Activated B cell treated with CpG ODN at 0.5 μM for 24 hours (primary cell): ENCODE measurements at regions not wholly inside any gene's neighbourhood (a gene's known extent, or its start where the extent isn't known, plus 50 kb on each side); places are given as distances from the start of the nearest gene placed in this dataset.

Experiments used
- ATAC-seq: fragments of 200-7000 bp; cut with Tn5 transposase; one replicate; pipeline ENCODE4 v1.10.0; 2021; ENCODE audit warnings: low read depth, mild to moderate bottlenecking, moderate library complexity
- CTCF ChIA-PET: fragments of 350-600 bp; sonication (Branson Sonifier 250); formaldehyde crosslinking; loops from one replicate; lab custom pipeline; 2021; ENCODE audit warnings: antibody characterized with exemption; lab: Charles Lee
- POLR2A ChIA-PET: fragments of 350-600 bp; sonication (Branson Sonifier 250); formaldehyde crosslinking; loops from one replicate; lab custom pipeline; 2021; ENCODE audit warnings: antibody characterized with exemption; lab: Charles Lee
- DNase-seq: peaks from one replicate; pipeline ENCODE4 v3.0.0; 2022
- H3K27ac Mint-ChIP-seq: one replicate; pipeline ENCODE4 v1.8.0; 2020; ENCODE audit warnings: mixed read lengths
- H3K27me3 Mint-ChIP-seq: one replicate; pipeline ENCODE4 v1.8.0; 2021; ENCODE audit warnings: mixed read lengths
- H3K36me3 Mint-ChIP-seq: one replicate; pipeline ENCODE4 v1.8.0; 2021; ENCODE audit warnings: low read depth, mixed read lengths
- H3K4me1 Mint-ChIP-seq: one replicate; pipeline ENCODE4 v1.8.0; 2021; ENCODE audit warnings: mixed read lengths
- H3K4me3 Mint-ChIP-seq: one replicate; pipeline ENCODE4 v1.8.0; 2020; ENCODE audit warnings: mild to moderate bottlenecking, mixed read lengths
- H3K9me3 Mint-ChIP-seq: one replicate; pipeline ENCODE4 v1.8.0; 2020; ENCODE audit warnings: mixed read lengths
- CTCF ChIP-seq: fragments of 200-600 bp; IDR thresholded peaks from one replicate; pipeline ENCODE4 v1.8.0; 2022; ENCODE audit warnings: antibody characterized with exemption, mild to moderate bottlenecking
- intact Hi-C: fragments of 100-400 bp; cut with micrococcal nuclease; formaldehyde crosslinking; loops from one replicate; pipeline ENCODE4 v1.15.1; 2024

GRCh38 chr7:46391231-46392201 lies 470.4 kb upstream of the IGFBP3 start:
- Mint-ChIP-seq H3K9me3 (peaks cover 2% of the 10 kb centered on the region), H3K27me3 (no peaks in the 10 kb centered on the region), H3K27ac (no peak overlapping the region), H3K4me3 (no peak overlapping the region), H3K4me1 (no peaks in the 10 kb centered on the region), H3K36me3 (no peaks in the 10 kb centered on the region)
- no peak for TF ChIP-seq CTCF
- ATAC-seq (no peak), DNase-seq (no peak)
- ChIA-PET CTCF (no interaction called here), POLR2A (no interaction called here)
- intact Hi-C loops = no loop called here

GRCh38 chr7:46390042-46390441 lies 469.0 kb upstream of the IGFBP3 start:
- CTCF ChIA-PET = no interaction called here
- DNase-seq = no peak
- Mint-ChIP-seq H3K4me3 (no peak overlapping the region), H3K9me3 (peaks cover 2% of the 10 kb centered on the region), H3K27me3 (no peaks in the 10 kb centered on the region), H3K27ac (no peak overlapping the region), H3K4me1 (no peaks in the 10 kb centered on the region), H3K36me3 (no peaks in the 10 kb centered on the region)
- intact Hi-C loops = no loop called here
- POLR2A ChIA-PET = no interaction called here
- no peak for TF ChIP-seq CTCF
- no peak for ATAC-seq

GRCh38 chr7:46389146-46389545 lies 468.1 kb upstream of the IGFBP3 start:
- no peaks in the 10 kb centered on the region for H3K27me3 Mint-ChIP-seq
- ATAC-seq (no peak), DNase-seq (no peak)
- H3K27ac Mint-ChIP-seq = no peak overlapping the region
- H3K36me3 Mint-ChIP-seq = no peaks in the 10 kb centered on the region
- TF ChIP-seq CTCF = no peak
- H3K4me3 Mint-ChIP-seq = no peak overlapping the region
- ChIA-PET POLR2A (no interaction called here), CTCF (no interaction called here)
- H3K9me3 Mint-ChIP-seq = peaks cover 2% of the 10 kb centered on the region
- intact Hi-C loops = no loop called here
- H3K4me1 Mint-ChIP-seq = no peaks in the 10 kb centered on the region

GRCh38 chr7:46387646-46388045 lies 466.6 kb upstream of the IGFBP3 start:
- Mint-ChIP-seq H3K9me3 (peaks cover 6% of the 10 kb centered on the region), H3K4me1 (no peaks in the 10 kb centered on the region), H3K36me3 (no peaks in the 10 kb centered on the region), H3K27ac (no peak overlapping the region), H3K27me3 (peaks cover 1% of the 10 kb centered on the region), H3K4me3 (no peak overlapping the region)
- ChIA-PET POLR2A (no interaction called here), CTCF (no interaction called here)
- ATAC-seq (no peak), DNase-seq (no peak)
- TF ChIP-seq CTCF = no peak
- intact Hi-C loops = no loop called here

- ChIA-PET POLR2A (no interaction called here), CTCF (no interaction called here)
- no peak for TF ChIP-seq CTCF
- Mint-ChIP-seq H3K9me3 (peaks cover 6% of the 10 kb centered on the region), H3K27ac (no peak overlapping the region), H3K27me3 (peaks cover 1% of the 10 kb centered on the region), H3K36me3 (no peaks in the 10 kb centered on the region), H3K4me1 (no peaks in the 10 kb centered on the region), H3K4me3 (no peak overlapping the region)
- intact Hi-C loops = no loop called here
- DNase-seq (no peak), ATAC-seq (no peak)
These were observed 465.6 kb upstream of the IGFBP3 start for GRCh38 chr7:46386428-46387399.
